ENCODE measurements at regions not wholly inside any gene's neighbourhood (a gene's known extent, or its start where the extent isn't known, plus 50 kb on each side); places are given as distances from the start of the nearest gene placed in this dataset.
"Not testable (repeated sequence)": the region's sequence is repeated elsewhere in the genome, so short reads cannot be mapped to it uniquely, and the experiment has no call there.

- no peak for DNase-seq
Measured at GRCh38 chr10:2410049-2410448, 657.3 kb upstream of the PFKP start.

- no peak for DNase-seq
Measured at GRCh38 chr10:2401459-2401858, 664.1 kb upstream of the ADARB2 start.

- no peak for DNase-seq
Measured at GRCh38 chr10:2399482-2399881, 662.2 kb upstream of the ADARB2 start.

- DNase-seq: no peak
Measured at GRCh38 chr10:2392145-2392812, 655.0 kb upstream of the ADARB2 start.

GRCh38 chr10:2387672-2388071 lies 650.3 kb upstream of the ADARB2 start:
- DNase-seq: no peak

GRCh38 chr10:2387261-2387660 lies 649.9 kb upstream of the ADARB2 start:
- DNase-seq: no peak

GRCh38 chr10:2380218-2380617 lies 642.9 kb upstream of the ADARB2 start:
- DNase-seq: no peak

- no peak for DNase-seq
Measured at GRCh38 chr10:2367083-2367482, 629.8 kb upstream of the ADARB2 start.

- DNase-seq: no peak
Measured at GRCh38 chr10:2366264-2366931, 629.1 kb upstream of the ADARB2 start.

- DNase-seq: no peak
Measured at GRCh38 chr10:2362331-2362730, 625.0 kb upstream of the ADARB2 start.

GRCh38 chr10:2358586-2358985 lies 621.3 kb upstream of the ADARB2 start:
- no peak for DNase-seq

GRCh38 chr10:2356670-2357069 lies 619.3 kb upstream of the ADARB2 start:
- no peak for DNase-seq

- no peak for DNase-seq
Measured at GRCh38 chr10:2351566-2351965, 614.2 kb upstream of the ADARB2 start.

- DNase-seq: no peak
Measured at GRCh38 chr10:2342206-2342605, 604.9 kb upstream of the ADARB2 start.

- no peak for DNase-seq
Measured at GRCh38 chr10:2340831-2341647, 603.7 kb upstream of the ADARB2 start.

GRCh38 chr10:2335626-2336025 lies 598.3 kb upstream of the ADARB2 start:
- DNase-seq: no peak

GRCh38 chr10:2334575-2334974 lies 597.2 kb upstream of the ADARB2 start:
- no peak for DNase-seq

- DNase-seq: no peak
Measured at GRCh38 chr10:2329082-2329481, 591.8 kb upstream of the ADARB2 start.

GRCh38 chr10:2326411-2326810 lies 589.1 kb upstream of the ADARB2 start:
- DNase-seq: no peak

- not testable (repeated sequence) for DNase-seq
Measured at GRCh38 chr10:2315045-2315485, 577.7 kb upstream of the ADARB2 start.

GRCh38 chr10:2306081-2306480 lies 568.8 kb upstream of the ADARB2 start:
- no peak for DNase-seq

GRCh38 chr10:2303169-2303568 lies 565.8 kb upstream of the ADARB2 start:
- DNase-seq: no peak

GRCh38 chr10:2301227-2301626 lies 563.9 kb upstream of the ADARB2 start:
- DNase-seq: no peak

- DNase-seq: no peak
Measured at GRCh38 chr10:2300231-2300630, 562.9 kb upstream of the ADARB2 start.

All from stimulated activated CD4-positive, alpha-beta T cell treated with anti-CD3 and anti-CD28 coated beads, Interleukin-4, amount 100 ng/mL, for 24 hours (primary cell).